ENCODE measurements at regions not wholly inside any gene's neighbourhood (a gene's known extent, or its start where the extent isn't known, plus 50 kb on each side); places are given as distances from the start of the nearest gene placed in this dataset.

GRCh38 chr3:166307756-166308350 lies 470.6 kb upstream of the BCHE start:
- no peak overlapping the region for H3K27ac Mint-ChIP-seq
- Histone ChIP-seq H3K9ac (no peak overlapping the region), H3K4me1 (no peaks in the 10 kb centered on the region), H3K4me3 (no peak overlapping the region), H3K27me3 (no peaks in the 10 kb centered on the region), H3F3A (ENCODE audit: low read depth) (no peaks in the 10 kb centered on the region), H4K20me1 (ENCODE audit: low read depth) (no peaks in the 10 kb centered on the region), H3K27ac (no peak overlapping the region), H3K9me3 (ENCODE audit: low read depth) (no peaks in the 10 kb centered on the region), H2AFZ (replicated peaks) (no peak overlapping the region), H3K36me3 (no peaks in the 10 kb centered on the region), H3K4me2 (no peak overlapping the region), H3K79me2 (ENCODE audit: low read depth) (no peaks in the 10 kb centered on the region)
- H3K9me3 Mint-ChIP-seq: no peaks in the 10 kb centered on the region
- no peaks in the 10 kb centered on the region for H3K36me3 Mint-ChIP-seq
- TF ChIP-seq EZH2phosphoT487 (IDR thresholded peaks at IDR 0.05): no peak
- TF ChIP-seq, protein P1, sequence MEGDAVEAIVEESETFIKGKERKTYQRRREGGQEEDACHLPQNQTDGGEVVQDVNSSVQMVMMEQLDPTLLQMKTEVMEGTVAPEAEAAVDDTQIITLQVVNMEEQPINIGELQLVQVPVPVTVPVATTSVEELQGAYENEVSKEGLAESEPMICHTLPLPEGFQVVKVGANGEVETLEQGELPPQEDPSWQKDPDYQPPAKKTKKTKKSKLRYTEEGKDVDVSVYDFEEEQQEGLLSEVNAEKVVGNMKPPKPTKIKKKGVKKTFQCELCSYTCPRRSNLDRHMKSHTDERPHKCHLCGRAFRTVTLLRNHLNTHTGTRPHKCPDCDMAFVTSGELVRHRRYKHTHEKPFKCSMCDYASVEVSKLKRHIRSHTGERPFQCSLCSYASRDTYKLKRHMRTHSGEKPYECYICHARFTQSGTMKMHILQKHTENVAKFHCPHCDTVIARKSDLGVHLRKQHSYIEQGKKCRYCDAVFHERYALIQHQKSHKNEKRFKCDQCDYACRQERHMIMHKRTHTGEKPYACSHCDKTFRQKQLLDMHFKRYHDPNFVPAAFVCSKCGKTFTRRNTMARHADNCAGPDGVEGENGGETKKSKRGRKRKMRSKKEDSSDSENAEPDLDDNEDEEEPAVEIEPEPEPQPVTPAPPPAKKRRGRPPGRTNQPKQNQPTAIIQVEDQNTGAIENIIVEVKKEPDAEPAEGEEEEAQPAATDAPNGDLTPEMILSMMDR (IDR thresholded peaks at IDR 0.05): no peak
- TF ChIP-seq EZH2 (IDR thresholded peaks at IDR 0.05): no peak
- no peak overlapping the region for H3K4me3 Mint-ChIP-seq
- H3K27me3 Mint-ChIP-seq (ENCODE audit: insufficient read depth, low read depth): no peaks in the 10 kb centered on the region
- no peaks in the 10 kb centered on the region for H3K4me1 Mint-ChIP-seq
- no peak for DNase-seq (ENCODE audit: low spot score)

GRCh38 chr3:166304584-166304983 lies 467.4 kb upstream of the BCHE start:
- Histone ChIP-seq H4K20me1 (ENCODE audit: low read depth) (no peaks in the 10 kb centered on the region), H3K36me3 (no peaks in the 10 kb centered on the region), H2AFZ (replicated peaks) (no peak overlapping the region), H3K4me1 (no peaks in the 10 kb centered on the region), H3K4me3 (no peak overlapping the region), H3K27me3 (no peaks in the 10 kb centered on the region), H3K27ac (no peak overlapping the region), H3K79me2 (ENCODE audit: low read depth) (no peaks in the 10 kb centered on the region), H3F3A (ENCODE audit: low read depth) (no peaks in the 10 kb centered on the region), H3K9ac (no peak overlapping the region), H3K4me2 (no peak overlapping the region), H3K9me3 (ENCODE audit: low read depth) (no peaks in the 10 kb centered on the region)
- Mint-ChIP-seq H3K27ac (no peak overlapping the region), H3K36me3 (no peaks in the 10 kb centered on the region), H3K4me1 (no peaks in the 10 kb centered on the region), H3K27me3 (ENCODE audit: insufficient read depth, low read depth) (no peaks in the 10 kb centered on the region), H3K9me3 (no peaks in the 10 kb centered on the region), H3K4me3 (no peak overlapping the region)
- DNase-seq (ENCODE audit: low spot score): no peak
- TF ChIP-seq EZH2 (IDR thresholded peaks at IDR 0.05): no peak
- TF ChIP-seq, protein P1 (IDR thresholded peaks at IDR 0.05): peak; percentile 15

- Mint-ChIP-seq H3K4me3 (no peak overlapping the region), H3K27me3 (ENCODE audit: insufficient read depth, low read depth) (no peaks in the 10 kb centered on the region), H3K27ac (no peak overlapping the region), H3K9me3 (no peaks in the 10 kb centered on the region), H3K4me1 (no peaks in the 10 kb centered on the region), H3K36me3 (no peaks in the 10 kb centered on the region)
- Histone ChIP-seq H3K9me3 (ENCODE audit: low read depth) (no peaks in the 10 kb centered on the region), H3K79me2 (ENCODE audit: low read depth) (no peaks in the 10 kb centered on the region), H4K20me1 (ENCODE audit: low read depth) (no peaks in the 10 kb centered on the region), H3K27me3 (no peaks in the 10 kb centered on the region), H3F3A (ENCODE audit: low read depth) (no peaks in the 10 kb centered on the region), H3K4me2 (no peak overlapping the region), H2AFZ (replicated peaks) (no peak overlapping the region), H3K4me1 (no peaks in the 10 kb centered on the region), H3K36me3 (no peaks in the 10 kb centered on the region), H3K27ac (no peak overlapping the region), H3K9ac (no peak overlapping the region), H3K4me3 (no peak overlapping the region)
- no peak for DNase-seq (ENCODE audit: low spot score)
- TF ChIP-seq EZH2phosphoT487 (IDR thresholded peaks at IDR 0.05): no peak
- TF ChIP-seq EZH2 (IDR thresholded peaks at IDR 0.05): no peak
Observed at GRCh38 chr3:166303681-166304080, 466.5 kb upstream of the BCHE start.

DNA sequence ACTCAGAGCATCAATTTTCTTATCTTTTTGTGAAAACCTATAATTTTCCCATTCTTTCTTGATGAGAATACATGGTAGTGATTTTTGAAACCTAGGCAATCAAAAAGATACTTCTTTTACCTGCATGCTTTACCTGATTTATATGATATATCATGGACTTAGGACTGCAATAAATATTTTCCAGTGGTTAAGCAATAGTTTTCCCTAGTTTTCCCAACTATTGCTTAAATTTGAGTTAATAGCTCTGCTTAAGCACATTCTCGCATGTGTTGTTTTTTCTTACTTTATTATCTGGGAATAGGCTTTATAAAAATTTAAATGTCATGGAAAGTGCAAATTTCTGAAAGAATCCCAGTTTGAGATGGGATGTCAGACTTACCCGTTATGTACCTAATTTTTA lies 465.1 kb upstream of the BCHE start:
- no peaks in the 10 kb centered on the region for H3K9me3 ChIP-seq (ENCODE audit: low read depth)
- H3K27ac ChIP-seq: no peak overlapping the region
- TF ChIP-seq EZH2 (IDR thresholded peaks at IDR 0.05) (no peak), EZH2phosphoT487 (IDR thresholded peaks at IDR 0.05) (no peak)
- TF ChIP-seq, protein P1 (IDR thresholded peaks at IDR 0.05): no peak
- H3K4me3 ChIP-seq: no peak overlapping the region
- H3K79me2 ChIP-seq (ENCODE audit: low read depth): no peaks in the 10 kb centered on the region
- no peak for DNase-seq (ENCODE audit: low spot score)
- H3F3A ChIP-seq (ENCODE audit: low read depth): no peaks in the 10 kb centered on the region
- no peaks in the 10 kb centered on the region for H3K4me1 ChIP-seq
- no peak overlapping the region for H3K9ac ChIP-seq
- Mint-ChIP-seq H3K9me3 (no peaks in the 10 kb centered on the region), H3K4me1 (peaks cover 2% of the 10 kb centered on the region), H3K27me3 (ENCODE audit: insufficient read depth, low read depth) (no peaks in the 10 kb centered on the region), H3K36me3 (no peaks in the 10 kb centered on the region), H3K27ac (no peak overlapping the region), H3K4me3 (no peak overlapping the region)
- no peak overlapping the region for H3K4me2 ChIP-seq
- H3K36me3 ChIP-seq: no peaks in the 10 kb centered on the region
- no peaks in the 10 kb centered on the region for H3K27me3 ChIP-seq
- no peak overlapping the region for H2AFZ ChIP-seq (replicated peaks)
- no peaks in the 10 kb centered on the region for H4K20me1 ChIP-seq (ENCODE audit: low read depth)
